Heart left ventricle (tissue), 16 donors: ENCODE measurements at regions not wholly inside any gene's neighbourhood (a gene's known extent, or its start where the extent isn't known, plus 50 kb on each side); places are given as distances from the start of the nearest gene placed in this dataset.

Experiments used
- ATAC-seq, 4 donors: fragments of 200-7000 bp; cut with Tn5 transposase; one replicate each; pipeline ENCODE4 v1.9.1; 2020 to 2022; ENCODE audit warnings: moderate library complexity in 4 of 4, mild to moderate bottlenecking in 3 of 4, moderate number of reproducible peaks in 1 of 4
- DNase-seq, 5 donors: peaks; one replicate each; pipeline ENCODE4 v3.0.0-alpha.2; 2020
- H3K27ac ChIP-seq, 12 donors: fragments of 200-600 bp; sonication (generic) in 4 of 12; one replicate each; pipeline versions ENCODE4 v1.5.0 to v1.8.0; 2016 to 2022; ENCODE audit warnings: mild to moderate bottlenecking in 2 of 12
- H3K27me3 ChIP-seq, 9 donors: fragments of 200-600 bp; sonication (generic) in 2 of 9; one replicate each; pipeline versions ENCODE4 v1.5.1 to v1.8.0; 2016 to 2022; ENCODE audit warnings: mild to moderate bottlenecking in 3 of 9
- H3K36me3 ChIP-seq, 9 donors: fragments of 200-600 bp; sonication (generic) in 2 of 9; one replicate each; pipeline versions ENCODE4 v1.5.0 to v1.8.0; 2018 to 2022; ENCODE audit warnings: mild to moderate bottlenecking in 2 of 9
- H3K4me1 ChIP-seq, 12 donors: fragments of 200-600 bp; sonication (generic) in 4 of 12; one replicate each; pipeline versions ENCODE4 v1.5.0 to v1.8.0; 2016 to 2022; ENCODE audit warnings: mild to moderate bottlenecking in 3 of 12
- H3K4me3 ChIP-seq, 12 donors: fragments of 200-600 bp; sonication (generic) in 4 of 12; one replicate each; pipeline versions ENCODE4 v1.5.0 to v1.8.0; 2017 to 2022; ENCODE audit warnings: mild to moderate bottlenecking in 9 of 12, moderate library complexity in 4 of 12
- H3K9me3 ChIP-seq, 12 donors: fragments of 200-600 bp; sonication (generic) in 4 of 12; one replicate each; pipeline versions ENCODE4 v1.5.0 to v1.8.0; 2016 to 2022; ENCODE audit warnings: mild to moderate bottlenecking in 1 of 12
- POLR2A ChIP-seq, 2 donors: fragments of 450-650 bp; IDR thresholded peaks; one replicate each; pipeline ENCODE4 v1.6.1; 2017; ENCODE audit warnings: antibody characterized with exemption in 2 of 2, mild to moderate bottlenecking in 2 of 2, moderate library complexity in 2 of 2
- WGBS, 4 donors: extraction: QIAGEN DNeasy Blood & Tissue Kit in 2 of 4; methylation state at CpG; one replicate each; pipeline versions ENCODE4 v1.1.5 to v1.1.7; 2013 to 2018; 5-methylcytosine and 5-hydroxymethylcytosine counted together
- intact Hi-C, 10 donors: fragments of 100-400 bp; cut with DNase I; formaldehyde crosslinking; loops; one replicate each; pipeline versions ENCODE4 v1.11.1 to v1.14.2; 2022
- TF ChIP-seq, protein P1 (sequence below), 12 donors: fragments of 200-600 bp; sonication (generic) in 4 of 12; IDR thresholded peaks; one replicate each; pipeline versions ENCODE4 v1.5.0 to v1.8.0; 2018 to 2022; ENCODE audit warnings: antibody characterized with exemption in 12 of 12, mild to moderate bottlenecking in 5 of 12
- donor health status: ischemic (EF 13 %, LVEDD 7.1; RV severe dilation, severe dysfunction).
- donor health status: healthy with polysubstance abuse.
- donor health status: DM: no; HTN: yes; CAD: no.
- donor health status: DM: no; HTN: no; CAD: no.
- donor health status: ischemic (EF 25% LVEDD 6.9; RV normal size, moderate dysfunction).
- donor health status: ischemic (EF 25% LVEDD 5.7; RV mildly dilated, moderate dysfunction).
- donor health status: healthy.
- donor health status: DM: yes; HTN: yes; CAD: no.
- donor health status: ischemic (EF 35%, LVEDD 5.7; RV mildly dilated, moderate dysfunction).
- donor health status: nonischemic (EF 11% LVEDD 7.7; RV severe dilation, severe dysfunction).
- donor health status: DM: yes; HTN: yes; CAD: no.
- donor health status: PGD.
- donor health status: ischemic (EF 29% LVEDD 5.4; RV normal size, mild dysfunction).
- donor health status: nonischemic (EF 23%, LVEDD 6.1; RV moderate dilation, normal function).

DNA sequence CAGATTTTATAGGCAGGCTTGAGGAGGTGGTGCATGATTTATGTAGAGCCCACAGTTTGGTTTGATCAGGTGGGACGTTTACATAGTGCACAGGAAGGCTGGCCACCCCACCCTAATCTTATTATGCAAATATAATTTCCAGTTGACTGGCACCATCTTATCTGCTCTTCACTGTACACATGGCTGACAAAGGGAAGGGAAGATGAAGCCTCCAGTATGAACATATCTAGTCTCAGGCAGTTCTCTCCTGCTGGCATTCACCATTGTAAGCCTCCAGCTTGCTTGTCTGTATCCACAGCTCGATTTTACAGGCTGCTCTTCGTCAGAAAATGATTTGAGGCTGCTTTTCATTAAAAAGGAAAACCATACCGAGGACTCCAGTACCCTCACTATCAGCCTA lies 278.3 kb downstream of the TECRL start:
- 38 to 56% (median 52%) methylated on average over 4 of the region's 4 CpGs for WGBS, 4 donors
- Histone ChIP-seq H3K9me3 (no peaks in the 10 kb centered on the region), H3K27ac (no peak overlapping the region), H3K36me3 (no peaks in the 10 kb centered on the region), H3K27me3 (no peaks in the 10 kb centered on the region), H3K4me3 (no peak overlapping the region), H3K4me1 (no peaks in the 10 kb centered on the region)
- intact Hi-C loops: loop anchor here in 2 of 10 donors (10.0 kb wide), 2 partner anchors 64 to 76 kb away; no protein-coding TSS in a partner anchor
- no peak for ATAC-seq
- DNase-seq: no peak
- TF ChIP-seq, protein P1, sequence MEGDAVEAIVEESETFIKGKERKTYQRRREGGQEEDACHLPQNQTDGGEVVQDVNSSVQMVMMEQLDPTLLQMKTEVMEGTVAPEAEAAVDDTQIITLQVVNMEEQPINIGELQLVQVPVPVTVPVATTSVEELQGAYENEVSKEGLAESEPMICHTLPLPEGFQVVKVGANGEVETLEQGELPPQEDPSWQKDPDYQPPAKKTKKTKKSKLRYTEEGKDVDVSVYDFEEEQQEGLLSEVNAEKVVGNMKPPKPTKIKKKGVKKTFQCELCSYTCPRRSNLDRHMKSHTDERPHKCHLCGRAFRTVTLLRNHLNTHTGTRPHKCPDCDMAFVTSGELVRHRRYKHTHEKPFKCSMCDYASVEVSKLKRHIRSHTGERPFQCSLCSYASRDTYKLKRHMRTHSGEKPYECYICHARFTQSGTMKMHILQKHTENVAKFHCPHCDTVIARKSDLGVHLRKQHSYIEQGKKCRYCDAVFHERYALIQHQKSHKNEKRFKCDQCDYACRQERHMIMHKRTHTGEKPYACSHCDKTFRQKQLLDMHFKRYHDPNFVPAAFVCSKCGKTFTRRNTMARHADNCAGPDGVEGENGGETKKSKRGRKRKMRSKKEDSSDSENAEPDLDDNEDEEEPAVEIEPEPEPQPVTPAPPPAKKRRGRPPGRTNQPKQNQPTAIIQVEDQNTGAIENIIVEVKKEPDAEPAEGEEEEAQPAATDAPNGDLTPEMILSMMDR (IDR thresholded peaks at IDR 0.05): no peak
- no peak for TF ChIP-seq POLR2A (IDR thresholded peaks at IDR 0.05)

DNA sequence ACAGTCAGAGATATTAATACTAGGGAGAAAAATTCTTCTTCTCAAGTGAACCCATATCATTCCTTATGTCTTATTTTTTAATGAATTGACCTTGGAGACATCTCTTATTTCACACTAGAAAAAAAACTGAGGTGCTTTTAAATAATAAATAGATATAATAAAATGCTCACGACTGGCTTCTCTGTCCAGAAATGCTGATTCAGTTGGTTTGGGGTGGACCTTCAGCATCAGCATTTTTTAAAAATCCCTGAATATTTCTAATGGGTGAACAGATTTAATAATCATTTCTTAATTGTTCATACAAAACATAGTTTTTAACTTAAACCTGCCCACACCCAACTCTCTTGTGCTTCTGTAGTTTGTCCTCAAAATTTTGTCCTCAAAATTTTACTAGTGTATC lies 283.9 kb downstream of the TECRL start:
- intact Hi-C loops: no loop called here
- DNase-seq (no peak), ATAC-seq (no peak)
- Histone ChIP-seq H3K27me3 (no peaks in the 10 kb centered on the region), H3K36me3 (no peaks in the 10 kb centered on the region), H3K4me1 (no peaks in the 10 kb centered on the region), H3K9me3 (peaks cover 0 to 19% (median 6%) of the 10 kb centered on the region in 12 donors), H3K4me3 (no peak overlapping the region), H3K27ac (no peak overlapping the region)
- TF ChIP-seq, protein P1 (IDR thresholded peaks at IDR 0.05): no peak
- TF ChIP-seq POLR2A (IDR thresholded peaks at IDR 0.05): no peak
- 56 to 67% (median 61%) methylated on average over 1 of the region's 1 CpG for WGBS, 4 donors

DNA sequence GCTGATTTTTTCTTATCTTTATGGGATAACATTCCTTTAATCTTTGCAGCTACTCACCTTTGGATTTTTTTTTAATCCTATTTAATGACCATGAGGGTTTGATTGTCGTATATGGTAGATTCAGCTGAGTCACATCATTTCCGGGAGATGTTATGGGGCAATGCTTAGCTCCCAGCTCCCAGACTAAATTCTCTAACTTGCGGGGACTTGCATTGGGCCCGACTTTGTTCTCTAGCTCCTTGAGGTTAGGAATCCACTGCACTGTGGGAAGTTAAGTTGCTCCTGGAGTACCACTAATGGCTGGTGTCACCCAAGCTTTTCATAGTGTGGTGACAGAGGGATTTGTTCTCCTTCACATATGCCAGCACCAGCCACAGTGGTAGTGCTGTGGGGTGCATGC lies 287.4 kb downstream of the TECRL start:
- ATAC-seq (no peak), DNase-seq (no peak)
- peaks cover 0 to 33% (median 8%) of the 10 kb centered on the region in 12 donors for H3K9me3 ChIP-seq
- intact Hi-C loops: no loop called here
- H3K27ac ChIP-seq: no peak overlapping the region
- no peak overlapping the region for H3K4me3 ChIP-seq
- H3K4me1 ChIP-seq: no peaks in the 10 kb centered on the region
- 88 to 92% (median 92%) methylated on average over 4 of the region's 4 CpGs for WGBS, 4 donors
- no peaks in the 10 kb centered on the region for H3K27me3 ChIP-seq
- H3K36me3 ChIP-seq: no peaks in the 10 kb centered on the region
- TF ChIP-seq POLR2A (IDR thresholded peaks at IDR 0.05): no peak
- TF ChIP-seq, protein P1 (IDR thresholded peaks at IDR 0.05): no peak

DNA sequence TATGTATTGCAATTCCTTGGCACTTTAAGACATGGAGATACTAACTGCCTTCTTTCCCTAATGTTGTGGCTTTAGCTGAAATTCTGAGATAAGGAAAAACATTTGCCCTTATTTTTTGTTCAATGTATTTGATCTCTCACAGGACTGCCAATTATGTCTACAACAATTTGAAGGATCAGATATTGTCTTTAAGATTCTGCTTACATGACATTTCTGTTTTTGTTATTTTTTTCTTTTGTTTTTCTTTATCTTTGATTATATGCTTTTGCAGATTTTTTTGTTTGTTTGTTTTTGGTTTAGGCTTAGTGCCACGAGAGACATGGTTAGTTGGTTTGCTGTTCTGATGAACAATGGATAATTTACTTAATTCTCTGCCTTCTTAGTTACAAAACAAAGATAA lies 303.3 kb downstream of the TECRL start:
- ATAC-seq (no peak), DNase-seq (no peak)
- no peaks in the 10 kb centered on the region for H3K27me3 ChIP-seq
- intact Hi-C loops: no loop called here
- H3K4me1 ChIP-seq: no peaks in the 10 kb centered on the region
- H3K27ac ChIP-seq: no peak overlapping the region
- WGBS, 4 donors: 53 to 61% (median 58%) methylated on average over 1 of the region's 1 CpG
- TF ChIP-seq, protein P1 (IDR thresholded peaks at IDR 0.05): no peak
- no peak for TF ChIP-seq POLR2A (IDR thresholded peaks at IDR 0.05)
- no peaks in the 10 kb centered on the region for H3K9me3 ChIP-seq
- no peak overlapping the region for H3K4me3 ChIP-seq
- no peaks in the 10 kb centered on the region for H3K36me3 ChIP-seq
